GM12864 (cell line): ENCODE measurements at regions not wholly inside any gene's neighbourhood (a gene's known extent, or its start where the extent isn't known, plus 50 kb on each side); places are given as distances from the start of the nearest gene placed in this dataset.
A peak's percentile ranks its signal among the peaks of the same experiment; 100 is the strongest.

Experiments used
- DNase-seq: peaks from one replicate; pipeline ENCODE4 v3.0.0-alpha.2; 2011; ENCODE audit warnings: low read depth
- H3K4me3 ChIP-seq: 2 replicates; pipeline ENCODE4 v1.5.1; 2011; ENCODE audit warnings: mild to moderate bottlenecking, low read depth, low read length, control low read depth
- CTCF ChIP-seq: IDR thresholded peaks from 2 replicates; pipeline ENCODE4 v1.5.1; 2011; ENCODE audit warnings: low read depth, mild to moderate bottlenecking, moderate library complexity, low read length, control low read depth, inconsistent platforms; ENCODE audit errors: missing control alignments

GRCh38 chr14:76955575-76956315 lies 72.8 kb downstream of the IRF2BPL start:
- no peak for TF ChIP-seq CTCF
- peak overlapping the region; percentile 57 for H3K4me3 ChIP-seq
- DNase-seq, result no peak

- no peak for DNase-seq
- TF ChIP-seq CTCF, result no peak
- H3K4me3 ChIP-seq, result no peak overlapping the region
These were observed 73.9 kb downstream of the IRF2BPL start for GRCh38 chr14:76954394-76955190.

- TF ChIP-seq CTCF, result no peak
- no peak for DNase-seq
- H3K4me3 ChIP-seq, result no peak overlapping the region
These were observed 75.1 kb downstream of the IRF2BPL start for GRCh38 chr14:76953311-76953945.

- no peak for TF ChIP-seq CTCF
- H3K4me3 ChIP-seq, result no peak overlapping the region
- no peak for DNase-seq
These were observed 77.3 kb downstream of the IRF2BPL start for GRCh38 chr14:76951166-76951565.

- no peak for DNase-seq
- no peak for TF ChIP-seq CTCF
- no peak overlapping the region for H3K4me3 ChIP-seq
These were observed 78.2 kb downstream of the IRF2BPL start for GRCh38 chr14:76950055-76951020.

GRCh38 chr14:76948976-76949375 lies 79.5 kb downstream of the IRF2BPL start:
- H3K4me3 ChIP-seq, result no peak overlapping the region
- DNase-seq, result no peak
- TF ChIP-seq CTCF, result no peak
